ENCODE measurements at regions not wholly inside any gene's neighbourhood (a gene's known extent, or its start where the extent isn't known, plus 50 kb on each side); places are given as distances from the start of the nearest gene placed in this dataset.

DNA sequence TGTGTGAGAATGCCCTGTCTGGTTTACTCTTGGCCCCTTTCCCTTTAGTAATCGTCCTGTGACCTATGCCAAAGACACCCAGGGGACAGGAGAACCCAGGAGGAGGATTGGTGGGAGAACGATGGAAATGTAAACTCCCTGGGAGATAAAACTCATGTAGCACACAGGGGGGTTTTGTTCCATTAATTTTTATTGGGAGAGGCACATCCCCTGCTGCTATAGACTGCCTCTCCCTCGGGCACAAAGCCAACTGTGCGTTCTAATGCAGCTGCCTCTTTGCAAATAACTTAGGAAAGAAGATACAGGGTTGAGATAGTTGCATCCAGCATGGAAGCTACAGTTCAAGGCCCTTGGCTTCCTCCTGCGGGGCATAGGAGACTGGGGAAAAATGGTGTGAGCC is 489.6 kb downstream of the SLC4A3 start:
- TF ChIP-seq, protein P1, sequence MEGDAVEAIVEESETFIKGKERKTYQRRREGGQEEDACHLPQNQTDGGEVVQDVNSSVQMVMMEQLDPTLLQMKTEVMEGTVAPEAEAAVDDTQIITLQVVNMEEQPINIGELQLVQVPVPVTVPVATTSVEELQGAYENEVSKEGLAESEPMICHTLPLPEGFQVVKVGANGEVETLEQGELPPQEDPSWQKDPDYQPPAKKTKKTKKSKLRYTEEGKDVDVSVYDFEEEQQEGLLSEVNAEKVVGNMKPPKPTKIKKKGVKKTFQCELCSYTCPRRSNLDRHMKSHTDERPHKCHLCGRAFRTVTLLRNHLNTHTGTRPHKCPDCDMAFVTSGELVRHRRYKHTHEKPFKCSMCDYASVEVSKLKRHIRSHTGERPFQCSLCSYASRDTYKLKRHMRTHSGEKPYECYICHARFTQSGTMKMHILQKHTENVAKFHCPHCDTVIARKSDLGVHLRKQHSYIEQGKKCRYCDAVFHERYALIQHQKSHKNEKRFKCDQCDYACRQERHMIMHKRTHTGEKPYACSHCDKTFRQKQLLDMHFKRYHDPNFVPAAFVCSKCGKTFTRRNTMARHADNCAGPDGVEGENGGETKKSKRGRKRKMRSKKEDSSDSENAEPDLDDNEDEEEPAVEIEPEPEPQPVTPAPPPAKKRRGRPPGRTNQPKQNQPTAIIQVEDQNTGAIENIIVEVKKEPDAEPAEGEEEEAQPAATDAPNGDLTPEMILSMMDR (IDR thresholded peaks at IDR 0.05): no peak
- no peak for DNase-seq (ENCODE audit: low spot score)
- Histone ChIP-seq H3K27ac (no peak overlapping the region), H3K4me3 (no peak overlapping the region)

DNA sequence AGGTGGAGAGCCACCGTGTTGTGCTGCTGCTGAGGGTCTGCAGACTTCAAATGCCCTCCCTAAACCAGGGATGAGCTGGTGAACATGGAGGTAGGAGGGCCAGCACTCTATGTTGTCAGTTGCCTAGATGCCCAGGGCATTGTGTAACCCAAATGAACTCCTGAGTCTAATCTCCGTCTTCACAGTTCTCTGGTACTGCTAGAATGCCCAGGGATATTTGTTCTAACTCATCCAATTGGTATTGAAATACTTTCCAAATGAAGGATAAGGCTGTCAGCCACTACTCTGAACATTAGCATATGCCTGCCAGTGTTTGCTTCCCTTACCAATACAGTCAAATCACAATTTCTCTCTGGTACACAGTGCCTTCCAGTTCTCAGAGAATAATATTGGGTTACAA is 492.6 kb downstream of the SLC4A3 start:
- TF ChIP-seq, protein P1 (IDR thresholded peaks at IDR 0.05): no peak

GRCh38 chr2:220123751-220124150 is 496.3 kb downstream of the SLC4A3 start:
- no peak for DNase-seq (ENCODE audit: low spot score)
- TF ChIP-seq, protein P1 (IDR thresholded peaks at IDR 0.05): no peak
- no peak overlapping the region for H3K4me3 ChIP-seq
- H3K27ac ChIP-seq: no peak overlapping the region

More for the DNA sequence above, 492.6 kb downstream of the SLC4A3 start:
- DNase-seq (ENCODE audit: low spot score): no peak
- no peak overlapping the region for H3K4me3 ChIP-seq
- H3K27ac ChIP-seq: no peak overlapping the region

DNA sequence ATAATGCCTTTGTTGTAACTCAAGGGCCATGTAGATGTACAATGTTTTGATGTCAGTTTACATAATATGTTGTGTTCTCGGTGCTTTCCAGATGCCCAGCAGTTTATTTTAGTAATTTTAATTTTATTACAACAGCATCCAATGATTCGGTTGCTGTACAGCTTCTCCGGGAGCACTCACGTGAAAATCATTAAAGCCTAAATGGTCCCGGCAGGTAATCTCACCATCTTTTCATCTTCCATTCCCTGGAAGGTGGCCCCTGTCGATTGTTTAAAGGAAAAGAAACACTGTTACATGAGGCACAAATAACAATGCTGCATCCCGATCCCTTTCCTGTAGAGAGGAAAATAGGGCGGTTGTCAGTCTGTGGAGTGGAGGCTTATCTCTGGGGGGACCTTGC is 498.1 kb downstream of the SLC4A3 start:
- H3K4me3 ChIP-seq: no peak overlapping the region
- no peak overlapping the region for H3K27ac ChIP-seq
- no peak for DNase-seq (ENCODE audit: low spot score)
- TF ChIP-seq, protein P1 (IDR thresholded peaks at IDR 0.05): no peak

DNA sequence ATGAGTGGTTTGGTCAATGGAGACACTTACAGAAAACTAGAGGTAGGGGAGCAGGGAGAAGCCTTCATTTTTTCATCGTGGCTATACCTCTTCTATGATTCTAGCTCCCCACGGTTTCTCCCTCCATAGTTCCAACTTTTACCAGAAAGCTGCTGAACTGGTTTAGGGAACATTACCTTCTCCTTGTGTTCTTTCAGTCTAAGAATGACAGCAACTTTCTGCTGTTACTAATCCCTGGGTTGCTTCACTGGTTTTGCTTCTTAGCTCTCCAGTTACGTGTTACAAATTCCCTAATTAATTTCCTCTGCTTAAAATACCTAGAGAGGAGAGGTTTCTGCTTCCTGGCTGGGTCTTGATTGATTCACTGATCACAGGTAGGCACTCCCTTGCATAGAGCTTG is 499.9 kb downstream of the SLC4A3 start:
- TF ChIP-seq, protein P1 (IDR thresholded peaks at IDR 0.05): no peak
- Histone ChIP-seq H3K4me3 (no peak overlapping the region), H3K27ac (no peak overlapping the region)
- DNase-seq (ENCODE audit: low spot score): no peak

DNA sequence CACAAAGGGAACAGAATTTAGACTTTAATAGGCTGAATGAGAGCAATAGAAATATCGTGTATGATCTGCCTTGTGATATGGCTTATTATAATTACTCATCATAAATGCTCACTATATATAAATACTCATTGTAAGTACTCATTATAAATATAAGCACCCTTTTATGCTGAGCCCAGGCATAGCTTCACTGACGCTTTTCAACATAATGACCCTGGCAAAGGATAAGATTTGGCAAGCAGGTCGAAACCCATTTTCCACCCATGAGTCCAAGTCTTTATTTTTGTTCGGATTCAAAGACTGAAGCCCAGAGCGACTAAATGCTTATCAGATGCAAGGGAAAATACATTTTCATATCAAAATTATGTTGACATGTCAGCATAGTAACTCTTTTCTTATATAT is 500.4 kb downstream of the SLC4A3 start:
- Histone ChIP-seq H3K4me3 (no peak overlapping the region), H3K27ac (no peak overlapping the region)
- TF ChIP-seq, protein P1 (IDR thresholded peaks at IDR 0.05): no peak
- DNase-seq (ENCODE audit: low spot score): no peak

DNA sequence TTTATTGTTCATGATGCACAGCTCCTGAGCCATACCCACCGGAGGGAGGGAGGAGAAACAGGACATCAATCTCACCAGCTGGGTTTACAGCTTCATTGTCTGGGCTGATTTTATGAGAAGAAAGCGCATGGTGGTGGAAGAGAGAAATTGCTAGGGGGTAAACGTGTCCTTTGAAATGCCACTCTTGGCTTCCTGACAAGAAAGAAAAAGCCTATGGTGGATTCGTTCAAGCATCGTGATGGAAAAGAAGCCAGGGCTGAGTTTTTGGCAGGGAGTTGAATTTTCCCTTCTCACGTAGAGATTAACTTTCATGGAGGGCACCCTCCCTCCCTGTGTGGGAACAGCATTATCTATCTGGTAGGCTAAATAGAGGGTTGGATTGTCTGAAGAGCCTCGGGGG is 502.0 kb downstream of the SLC4A3 start:
- DNase-seq (ENCODE audit: low spot score): no peak
- Histone ChIP-seq H3K27ac (no peak overlapping the region), H3K4me3 (no peak overlapping the region)
- TF ChIP-seq, protein P1 (IDR thresholded peaks at IDR 0.05): no peak
